HG02623 (cell line): ENCODE measurements at regions not wholly inside any gene's neighbourhood (a gene's known extent, or its start where the extent isn't known, plus 50 kb on each side); places are given as distances from the start of the nearest gene placed in this dataset.
"Not testable (repeated sequence)": the region's sequence is repeated elsewhere in the genome, so short reads cannot be mapped to it uniquely, and the experiment has no call there.

Experiments used
- ATAC-seq: cut with Tn5 transposase; IDR thresholded peaks from one replicate; pipeline ENCODE4 v1.9.1; 2021; ENCODE audit warnings: moderate library complexity; ENCODE audit not compliant: unreplicated experiment

GRCh38 chr3:21894459-21895340 lies 143.7 kb upstream of the ZNF385D start:
- no peak for ATAC-seq

DNA sequence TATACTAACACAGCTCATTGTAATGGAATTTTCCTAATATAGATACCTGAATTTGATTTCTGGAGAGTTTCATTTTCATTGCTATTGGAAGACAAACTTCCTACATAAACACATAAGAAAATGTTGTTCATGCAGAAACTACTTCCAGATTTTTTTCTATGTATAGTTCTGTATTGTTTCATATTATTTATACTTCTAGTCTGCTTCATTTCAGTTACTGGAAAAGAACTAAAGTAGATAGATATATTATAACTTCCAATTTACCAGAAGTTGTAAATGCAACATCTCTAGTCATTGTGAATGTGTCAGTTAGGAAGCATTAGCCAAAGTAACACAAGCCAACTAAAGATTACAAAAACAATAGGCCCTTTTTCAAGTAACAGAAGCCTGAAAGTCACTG lies 147.3 kb upstream of the ZNF385D start:
- ATAC-seq = no peak

DNA sequence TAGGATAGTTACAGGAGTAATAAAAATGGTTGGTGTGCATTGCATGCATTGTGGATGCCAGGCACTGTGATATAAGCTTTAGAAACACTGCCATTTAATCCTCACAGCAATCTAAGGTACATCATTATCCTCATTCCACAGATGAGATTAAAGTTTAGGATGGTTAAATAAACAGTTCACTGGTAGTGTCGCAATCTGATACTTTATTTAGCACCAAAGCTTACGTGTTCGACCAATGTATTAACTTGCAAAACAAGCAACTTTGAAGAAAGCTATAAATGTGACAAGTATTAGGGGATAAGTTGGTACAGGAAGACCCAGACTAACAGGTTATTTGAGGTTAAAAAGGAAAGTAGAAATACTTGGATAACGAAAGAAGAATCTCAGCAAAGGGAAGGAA lies 150.5 kb upstream of the ZNF385D start:
- no peak for ATAC-seq

DNA sequence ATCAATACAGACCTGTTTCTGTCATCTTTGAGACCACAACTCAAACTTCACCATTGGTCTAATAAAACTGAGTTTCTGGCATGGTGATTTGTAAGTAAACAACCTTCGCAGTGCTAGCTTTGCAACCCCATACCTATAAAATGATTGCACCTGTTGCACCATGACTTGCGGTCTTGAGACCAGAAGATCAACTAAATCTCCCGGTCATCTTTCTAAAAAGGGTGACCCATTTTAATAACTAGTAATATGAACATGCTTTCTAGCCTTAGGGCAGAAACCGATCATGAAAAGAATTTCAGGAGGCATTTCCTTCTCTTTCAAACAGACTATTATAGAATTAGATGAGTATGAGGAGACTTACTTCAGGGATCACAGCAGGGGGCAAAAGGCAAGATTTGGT lies 151.9 kb upstream of the ZNF385D start:
- ATAC-seq = no peak

- no peak for ATAC-seq
Observed at GRCh38 chr3:21909096-21909495, 158.1 kb upstream of the ZNF385D start.

GRCh38 chr3:21912711-21913110 lies 161.7 kb upstream of the ZNF385D start:
- ATAC-seq = no peak

DNA sequence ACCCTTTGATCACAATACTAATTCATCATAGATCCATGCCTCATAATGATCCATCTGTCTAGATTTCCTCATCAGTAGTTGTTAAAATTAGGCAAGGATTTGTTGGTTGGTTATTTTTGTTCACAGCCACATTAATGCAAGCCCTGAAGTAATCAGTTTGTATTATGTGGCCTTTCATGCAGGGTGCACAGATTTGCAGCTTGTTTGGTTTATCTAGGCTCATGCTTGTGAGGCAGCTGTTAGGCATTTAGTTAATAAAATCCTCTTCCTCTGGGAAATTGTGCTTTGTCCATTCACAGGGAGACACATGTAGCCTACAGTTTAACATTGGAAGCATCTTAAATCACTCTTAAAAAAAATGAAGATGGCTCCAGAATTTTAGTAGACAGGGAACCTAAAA lies 162.8 kb upstream of the ZNF385D start:
- ATAC-seq = no peak

GRCh38 chr3:21914451-21914850 lies 163.4 kb upstream of the ZNF385D start:
- no peak for ATAC-seq

GRCh38 chr3:21919383-21919782 lies 168.4 kb upstream of the ZNF385D start:
- no peak for ATAC-seq

GRCh38 chr3:21920421-21920861 lies 169.4 kb upstream of the ZNF385D start:
- ATAC-seq = no peak

DNA sequence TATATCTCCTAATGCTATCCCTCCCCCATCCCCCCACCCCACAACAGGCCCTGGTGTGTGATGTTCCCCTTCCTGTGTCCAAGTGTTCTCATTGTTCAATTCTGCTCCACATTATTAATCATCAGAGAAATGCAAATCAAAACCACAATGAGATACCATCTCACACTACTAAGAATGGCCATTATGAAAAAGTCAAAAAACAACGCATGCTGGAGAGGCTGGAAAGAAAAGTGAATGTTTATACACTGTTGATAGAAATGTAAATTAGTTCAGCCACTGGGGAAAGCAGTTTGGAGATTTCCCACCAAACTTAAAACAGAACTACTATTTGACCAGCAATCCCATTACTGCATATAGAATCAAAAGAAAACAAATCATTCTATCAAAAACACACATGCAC lies 172.1 kb upstream of the ZNF385D start:
- not testable (repeated sequence) for ATAC-seq

DNA sequence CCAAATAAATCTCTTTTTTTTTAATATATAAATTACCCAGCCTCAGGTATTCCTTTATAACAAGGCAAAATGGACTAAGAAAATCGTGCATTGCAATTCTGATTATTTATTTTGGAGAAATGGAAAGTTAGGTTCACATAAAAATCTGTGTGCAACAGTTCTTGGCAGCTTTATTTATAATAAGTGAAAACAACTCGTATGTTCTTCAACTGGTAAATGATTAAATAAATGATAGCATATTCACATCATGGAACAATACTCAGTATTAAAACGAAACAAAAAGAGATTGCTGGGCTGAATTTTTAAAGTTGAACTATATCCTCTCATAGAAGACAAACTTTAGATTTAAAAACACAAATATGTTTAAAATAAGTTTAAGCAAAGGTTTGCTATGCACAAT lies 176.3 kb upstream of the ZNF385D start:
- no peak for ATAC-seq

DNA sequence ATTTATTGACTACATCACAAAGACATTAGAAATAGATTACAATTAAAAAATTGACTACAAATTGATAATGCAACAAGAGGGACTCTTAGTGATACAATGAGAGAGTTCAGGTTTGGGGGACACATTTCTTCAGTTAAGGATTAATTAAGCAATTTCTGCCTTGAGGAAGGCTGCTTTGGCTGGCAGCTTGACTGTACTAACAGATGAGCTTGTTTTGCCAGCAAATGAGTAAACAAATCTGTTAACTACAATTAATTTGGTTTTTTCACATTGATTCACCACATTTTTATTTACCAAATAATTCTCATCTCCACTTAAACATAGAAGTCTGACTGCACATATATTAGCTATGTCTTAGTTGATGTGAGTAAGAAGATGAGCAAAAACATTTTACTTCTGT lies 183.6 kb upstream of the ZNF385D start:
- ATAC-seq = no peak

GRCh38 chr3:21936207-21936606 lies 185.2 kb upstream of the ZNF385D start:
- ATAC-seq = no peak

DNA sequence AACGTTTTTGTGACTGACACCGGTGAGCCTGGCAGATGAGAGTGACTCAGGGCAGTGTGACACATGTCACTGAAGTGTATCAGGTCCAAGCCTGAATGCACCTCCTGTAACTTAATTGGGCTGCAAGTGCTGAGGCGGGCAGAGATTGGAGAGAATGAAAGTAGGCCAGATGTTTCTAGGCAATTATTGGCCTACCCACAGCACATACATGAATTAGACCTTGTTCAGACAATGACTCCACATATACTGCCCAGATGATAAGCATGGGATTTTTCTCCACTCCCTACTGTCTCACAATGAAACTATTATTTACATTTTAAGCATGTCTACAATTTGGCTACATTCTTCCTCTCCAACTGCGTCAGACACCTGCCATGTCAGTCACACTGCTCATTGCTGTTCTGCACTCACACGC lies 187.3 kb upstream of the ZNF385D start:
- ATAC-seq = no peak

DNA sequence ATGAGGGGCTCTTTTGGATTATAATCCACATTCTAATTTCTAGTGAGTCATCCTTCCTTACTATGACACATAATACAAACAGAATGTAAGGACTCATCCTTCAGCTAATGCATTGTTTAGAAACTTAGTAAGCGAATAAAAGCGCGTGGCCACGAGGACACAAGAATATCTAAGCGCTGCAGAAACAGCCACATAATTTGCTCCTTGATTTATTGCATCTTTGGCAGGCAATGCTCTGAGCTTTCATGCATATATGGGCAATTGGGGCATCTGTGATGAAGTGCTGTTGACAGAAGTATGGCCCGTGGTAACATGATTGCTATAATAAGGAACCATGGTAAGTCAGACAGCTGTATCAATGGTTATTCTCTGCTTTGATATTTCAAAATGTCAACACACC lies 191.3 kb upstream of the ZNF385D start:
- ATAC-seq = no peak

DNA sequence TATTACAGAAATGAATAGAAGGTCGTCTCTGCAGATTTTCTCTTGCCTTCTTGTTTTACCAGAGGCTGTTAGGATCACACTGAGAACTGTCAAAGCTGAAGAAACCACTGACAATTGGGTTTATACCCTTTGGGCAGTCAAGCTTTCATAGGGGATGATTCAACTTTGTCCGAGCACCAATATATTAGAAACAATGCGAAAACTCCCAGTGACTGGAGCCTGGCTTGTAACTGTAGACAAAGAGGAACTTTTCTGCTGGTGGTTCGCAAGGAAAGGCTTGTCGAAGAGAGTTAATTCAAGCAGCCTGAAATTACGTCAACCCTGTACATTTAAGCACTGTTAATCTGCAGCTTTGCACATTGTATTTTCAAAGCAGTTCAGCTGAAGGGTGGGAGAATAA lies 193.2 kb upstream of the ZNF385D start:
- ATAC-seq = no peak

DNA sequence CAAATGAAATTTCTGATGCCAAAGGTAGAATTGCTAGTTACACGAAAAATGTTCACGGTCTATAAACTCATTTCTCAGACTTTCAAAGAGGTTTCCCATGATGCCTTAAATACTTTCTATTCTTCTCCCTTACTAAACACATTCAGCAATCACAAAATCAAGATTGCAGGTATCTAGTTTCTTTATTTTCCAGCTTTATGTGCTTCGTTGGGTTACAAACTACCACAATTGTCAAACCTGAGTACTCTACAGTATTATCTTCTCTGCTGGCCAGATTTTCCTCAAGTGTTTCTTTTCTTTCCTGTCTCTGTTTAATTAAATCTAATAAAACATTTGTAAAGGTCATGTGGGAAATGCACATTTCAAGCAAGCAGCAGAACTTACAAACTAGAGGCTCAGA lies 201.8 kb upstream of the ZNF385D start:
- no peak for ATAC-seq

DNA sequence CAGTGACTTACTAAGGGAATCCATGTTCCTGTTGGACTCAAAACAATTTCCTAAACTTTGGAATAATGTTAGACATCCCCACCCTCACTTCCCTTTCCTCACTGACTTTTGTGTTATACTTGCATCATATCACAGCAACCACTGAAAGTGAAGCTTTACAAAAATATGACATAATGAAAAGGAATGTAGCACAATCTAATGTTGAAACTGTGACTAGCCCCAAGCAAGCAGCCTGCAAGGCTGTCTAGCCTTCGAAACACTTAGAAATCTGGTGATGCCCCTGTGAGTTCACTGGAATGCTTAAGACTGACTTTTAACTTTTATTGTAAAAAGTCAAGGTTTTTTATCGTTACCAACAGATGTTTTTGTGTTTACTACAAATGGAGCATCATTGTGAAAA lies 203.7 kb upstream of the ZNF385D start:
- ATAC-seq = no peak

DNA sequence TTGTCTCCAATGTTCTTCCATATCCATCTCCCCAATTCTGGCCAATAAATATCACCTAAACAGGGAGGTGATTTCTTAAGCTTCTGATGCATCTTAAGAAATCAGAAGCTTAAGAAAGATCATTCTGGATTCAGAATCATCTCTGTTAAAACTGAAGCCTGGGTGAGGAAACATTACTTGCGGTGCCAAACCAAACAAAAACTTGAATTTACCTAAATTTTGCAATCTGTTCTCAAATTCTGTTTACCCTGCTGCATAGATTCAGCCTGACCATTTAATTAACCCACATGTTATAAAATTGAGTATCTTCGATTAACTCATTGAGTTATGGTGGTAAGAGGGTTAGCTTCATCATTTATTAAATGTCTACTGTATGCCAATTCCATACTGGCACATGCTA lies 204.4 kb upstream of the ZNF385D start:
- ATAC-seq = no peak

- ATAC-seq = no peak
Observed at GRCh38 chr3:21960033-21960432, 209.0 kb upstream of the ZNF385D start.

- ATAC-seq = no peak
Observed at GRCh38 chr3:21962456-21962855, 211.4 kb upstream of the ZNF385D start.

- not testable (repeated sequence) for ATAC-seq
Observed at GRCh38 chr3:21966457-21966856, 215.4 kb upstream of the ZNF385D start.
